ENCODE measurements at regions not wholly inside any gene's neighbourhood (a gene's known extent, or its start where the extent isn't known, plus 50 kb on each side); places are given as distances from the start of the nearest gene placed in this dataset.

DNA sequence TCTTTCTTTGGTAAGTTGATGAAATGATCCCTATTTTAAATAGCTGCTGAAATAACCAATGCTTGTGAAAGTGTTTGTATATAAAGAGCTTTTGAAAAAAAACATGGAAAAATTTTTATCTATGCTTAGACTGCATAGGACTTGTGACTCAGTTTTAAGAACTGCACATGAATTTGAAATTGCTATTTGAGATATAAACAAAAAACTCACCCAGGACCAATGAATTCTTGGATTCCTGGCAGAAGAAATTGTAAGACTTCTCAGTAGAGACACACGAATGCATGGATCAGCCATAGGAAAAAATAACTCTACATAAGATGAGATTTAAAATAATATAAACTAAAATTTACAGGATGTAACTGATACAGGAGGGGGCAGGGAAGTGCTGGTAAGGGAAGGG lies 278.8 kb upstream of the SORCS1 start:
- Mint-ChIP-seq H3K27me3 (ENCODE audit: insufficient read depth, low read depth, poor library complexity) (no peaks in the 10 kb centered on the region), H3K9me3 (no peaks in the 10 kb centered on the region), H3K4me3 (no peak overlapping the region), H3K4me1 (no peaks in the 10 kb centered on the region), H3K36me3 (ENCODE audit: low read depth) (no peaks in the 10 kb centered on the region), H3K27ac (no peak overlapping the region)
- no peaks in the 10 kb centered on the region for H3K36me3 ChIP-seq (ENCODE audit: insufficient read depth)
- H3K79me2 ChIP-seq (replicated peaks; ENCODE audit: insufficient read depth), result no peaks in the 10 kb centered on the region
- TF ChIP-seq, protein P1, sequence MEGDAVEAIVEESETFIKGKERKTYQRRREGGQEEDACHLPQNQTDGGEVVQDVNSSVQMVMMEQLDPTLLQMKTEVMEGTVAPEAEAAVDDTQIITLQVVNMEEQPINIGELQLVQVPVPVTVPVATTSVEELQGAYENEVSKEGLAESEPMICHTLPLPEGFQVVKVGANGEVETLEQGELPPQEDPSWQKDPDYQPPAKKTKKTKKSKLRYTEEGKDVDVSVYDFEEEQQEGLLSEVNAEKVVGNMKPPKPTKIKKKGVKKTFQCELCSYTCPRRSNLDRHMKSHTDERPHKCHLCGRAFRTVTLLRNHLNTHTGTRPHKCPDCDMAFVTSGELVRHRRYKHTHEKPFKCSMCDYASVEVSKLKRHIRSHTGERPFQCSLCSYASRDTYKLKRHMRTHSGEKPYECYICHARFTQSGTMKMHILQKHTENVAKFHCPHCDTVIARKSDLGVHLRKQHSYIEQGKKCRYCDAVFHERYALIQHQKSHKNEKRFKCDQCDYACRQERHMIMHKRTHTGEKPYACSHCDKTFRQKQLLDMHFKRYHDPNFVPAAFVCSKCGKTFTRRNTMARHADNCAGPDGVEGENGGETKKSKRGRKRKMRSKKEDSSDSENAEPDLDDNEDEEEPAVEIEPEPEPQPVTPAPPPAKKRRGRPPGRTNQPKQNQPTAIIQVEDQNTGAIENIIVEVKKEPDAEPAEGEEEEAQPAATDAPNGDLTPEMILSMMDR (conservative IDR thresholded peaks at IDR 0.05; ENCODE audit: low read depth in 2 of 2), result no peak
- no peak for TF ChIP-seq EZH2phosphoT487 (IDR thresholded peaks at IDR 0.05; ENCODE audit: unreplicated experiment)
- no peak for TF ChIP-seq CREB1 (CRISPR knock-in tag; IDR thresholded peaks at IDR 0.05; ENCODE audit: low read depth)
- TF ChIP-seq NANOG (IDR thresholded peaks at IDR 0.05; ENCODE audit: borderline replicate concordance), result no peak
- TF ChIP-seq, protein P2, sequence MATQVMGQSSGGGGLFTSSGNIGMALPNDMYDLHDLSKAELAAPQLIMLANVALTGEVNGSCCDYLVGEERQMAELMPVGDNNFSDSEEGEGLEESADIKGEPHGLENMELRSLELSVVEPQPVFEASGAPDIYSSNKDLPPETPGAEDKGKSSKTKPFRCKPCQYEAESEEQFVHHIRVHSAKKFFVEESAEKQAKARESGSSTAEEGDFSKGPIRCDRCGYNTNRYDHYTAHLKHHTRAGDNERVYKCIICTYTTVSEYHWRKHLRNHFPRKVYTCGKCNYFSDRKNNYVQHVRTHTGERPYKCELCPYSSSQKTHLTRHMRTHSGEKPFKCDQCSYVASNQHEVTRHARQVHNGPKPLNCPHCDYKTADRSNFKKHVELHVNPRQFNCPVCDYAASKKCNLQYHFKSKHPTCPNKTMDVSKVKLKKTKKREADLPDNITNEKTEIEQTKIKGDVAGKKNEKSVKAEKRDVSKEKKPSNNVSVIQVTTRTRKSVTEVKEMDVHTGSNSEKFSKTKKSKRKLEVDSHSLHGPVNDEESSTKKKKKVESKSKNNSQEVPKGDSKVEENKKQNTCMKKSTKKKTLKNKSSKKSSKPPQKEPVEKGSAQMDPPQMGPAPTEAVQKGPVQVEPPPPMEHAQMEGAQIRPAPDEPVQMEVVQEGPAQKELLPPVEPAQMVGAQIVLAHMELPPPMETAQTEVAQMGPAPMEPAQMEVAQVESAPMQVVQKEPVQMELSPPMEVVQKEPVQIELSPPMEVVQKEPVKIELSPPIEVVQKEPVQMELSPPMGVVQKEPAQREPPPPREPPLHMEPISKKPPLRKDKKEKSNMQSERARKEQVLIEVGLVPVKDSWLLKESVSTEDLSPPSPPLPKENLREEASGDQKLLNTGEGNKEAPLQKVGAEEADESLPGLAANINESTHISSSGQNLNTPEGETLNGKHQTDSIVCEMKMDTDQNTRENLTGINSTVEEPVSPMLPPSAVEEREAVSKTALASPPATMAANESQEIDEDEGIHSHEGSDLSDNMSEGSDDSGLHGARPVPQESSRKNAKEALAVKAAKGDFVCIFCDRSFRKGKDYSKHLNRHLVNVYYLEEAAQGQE (IDR thresholded peaks at IDR 0.05; ENCODE audit: unreplicated experiment), result no peak
- no peak for TF ChIP-seq ZNF114 (CRISPR knock-in tag; IDR thresholded peaks at IDR 0.05)
- no peaks in the 10 kb centered on the region for H3F3A ChIP-seq (replicated peaks; ENCODE audit: low read depth)
- H3K4me1 ChIP-seq (ENCODE audit: insufficient read depth), result no peaks in the 10 kb centered on the region
- H4K20me1 ChIP-seq (replicated peaks; ENCODE audit: insufficient read depth), result no peaks in the 10 kb centered on the region
- H3K27ac ChIP-seq (ENCODE audit: low read depth), result no peak overlapping the region
- ATAC-seq (no peak), DNase-seq (ENCODE audit: low spot score) (no peak)
- H3K9me2 ChIP-seq (ENCODE audit: insufficient read depth), result no peaks in the 10 kb centered on the region
- no peak overlapping the region for H3K4me2 ChIP-seq
- H2AFZ ChIP-seq, result no peak overlapping the region
- H3K4me3 ChIP-seq, result no peak overlapping the region
- H3K27me3 ChIP-seq (ENCODE audit: insufficient read depth), result no peaks in the 10 kb centered on the region

DNA sequence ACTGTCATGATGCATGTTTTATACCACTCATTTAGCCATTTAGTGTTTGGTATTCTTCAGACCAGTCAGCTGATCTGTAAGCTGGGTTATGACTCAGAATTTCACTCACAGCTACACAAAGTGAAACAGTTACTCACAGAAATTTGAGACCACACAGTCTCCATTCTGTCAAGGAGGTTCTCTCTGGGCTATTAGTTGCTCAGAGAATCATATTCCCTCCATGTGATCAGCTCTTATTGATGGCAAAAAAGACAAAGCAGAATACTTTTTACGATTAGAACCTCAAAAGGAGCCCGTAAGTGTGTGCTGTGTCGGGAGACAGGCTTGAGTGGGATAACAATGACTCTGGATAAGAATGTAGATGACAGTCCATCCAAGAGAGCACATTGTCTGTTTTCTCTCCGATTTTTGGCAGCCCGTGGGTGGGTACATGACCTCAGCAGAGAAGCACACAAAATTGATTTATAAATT lies 277.6 kb upstream of the SORCS1 start:
- H3K4me2 ChIP-seq, result no peak overlapping the region
- no peaks in the 10 kb centered on the region for H3K4me1 ChIP-seq (ENCODE audit: insufficient read depth)
- TF ChIP-seq EZH2phosphoT487 (IDR thresholded peaks at IDR 0.05; ENCODE audit: unreplicated experiment) (no peak), EZH2 (IDR thresholded peaks at IDR 0.05; ENCODE audit: low read depth, unreplicated experiment) (no peak), ZNF331 (CRISPR knock-in tag; IDR thresholded peaks at IDR 0.05; ENCODE audit: low read depth) (no peak), ZNF114 (CRISPR knock-in tag; IDR thresholded peaks at IDR 0.05) (no peak)
- H3K27me3 Mint-ChIP-seq (ENCODE audit: insufficient read depth, low read depth, poor library complexity), result no peaks in the 10 kb centered on the region
- no peaks in the 10 kb centered on the region for H3K79me2 ChIP-seq (replicated peaks; ENCODE audit: insufficient read depth)
- DNase-seq (ENCODE audit: low spot score) (no peak), ATAC-seq (no peak)
- no peaks in the 10 kb centered on the region for H3K36me3 ChIP-seq (ENCODE audit: insufficient read depth)
- H3K9me2 ChIP-seq (ENCODE audit: insufficient read depth), result no peaks in the 10 kb centered on the region
- no peak overlapping the region for H3K4me3 ChIP-seq
- no peak overlapping the region for H3K27ac ChIP-seq (ENCODE audit: low read depth)
- no peaks in the 10 kb centered on the region for H3K27me3 ChIP-seq (ENCODE audit: insufficient read depth)
- H4K20me1 ChIP-seq (replicated peaks; ENCODE audit: insufficient read depth), result no peaks in the 10 kb centered on the region
- H3K9me3 Mint-ChIP-seq, result no peaks in the 10 kb centered on the region
- no peak overlapping the region for H3K4me3 Mint-ChIP-seq
- no peak overlapping the region for H3K27ac Mint-ChIP-seq
- no peaks in the 10 kb centered on the region for H3K36me3 Mint-ChIP-seq (ENCODE audit: low read depth)
- no peak overlapping the region for H2AFZ ChIP-seq
- H3F3A ChIP-seq (replicated peaks; ENCODE audit: low read depth), result no peaks in the 10 kb centered on the region
- no peaks in the 10 kb centered on the region for H3K4me1 Mint-ChIP-seq

All from GM23338 (cell line).